ENCODE measurements at regions not wholly inside any gene's neighbourhood (a gene's known extent, or its start where the extent isn't known, plus 50 kb on each side); places are given as distances from the start of the nearest gene placed in this dataset.

- TF ChIP-seq CTCF (IDR thresholded peaks at IDR 0.05) = no peak
- no peak for TF ChIP-seq EP300 (IDR thresholded peaks at IDR 0.05)
- TF ChIP-seq POLR2AphosphoS5 (IDR thresholded peaks at IDR 0.05) = no peak
Observed at GRCh38 chr11:19649751-19650150, 62.9 kb upstream of the NAV2 start.
